Testis (tissue), 2 donors: ENCODE measurements at regions not wholly inside any gene's neighbourhood (a gene's known extent, or its start where the extent isn't known, plus 50 kb on each side); places are given as distances from the start of the nearest gene placed in this dataset.

Experiments
- DNase-seq: peaks from one replicate; pipeline ENCODE4 v3.0.0-alpha.2; 2019
- H3K27ac ChIP-seq, 2 donors: fragments of 200-600 bp; sonication (generic); one replicate each; pipeline ENCODE4 v1.5.1; 2019
- H3K27me3 ChIP-seq: fragments of 200-600 bp; sonication (generic); one replicate; pipeline ENCODE4 v1.5.1; 2019
- H3K36me3 ChIP-seq: fragments of 200-600 bp; sonication (generic); one replicate; pipeline ENCODE4 v1.5.1; 2017; ENCODE audit warnings: low read depth; ENCODE audit errors: missing control alignments
- H3K4me1 ChIP-seq: fragments of 200-600 bp; sonication (generic); one replicate; pipeline ENCODE4 v1.5.1; 2019
- H3K4me3 ChIP-seq, 2 donors: fragments of 200-600 bp; sonication (generic); one replicate each; pipeline ENCODE4 v1.5.1; 2017 to 2019
- H3K9me3 ChIP-seq: fragments of 200-600 bp; sonication (generic); one replicate; pipeline ENCODE4 v1.5.1; 2017
- CTCF ChIP-seq, 3 experiments: fragments of 450-650 bp in 2 of 3; fragments of 200-600 bp in 1 of 3; sonication (generic) in 1 of 3; IDR thresholded peaks; one replicate each; pipeline ENCODE4 v1.5.1; 2016 to 2019; ENCODE audit warnings: antibody characterized with exemption in 3 of 3, mild to moderate bottlenecking in 2 of 3, moderate library complexity in 1 of 3
- POLR2A ChIP-seq: fragments of 450-650 bp; IDR thresholded peaks from one replicate; pipeline ENCODE4 v1.6.1; 2017; ENCODE audit warnings: antibody characterized with exemption, mild to moderate bottlenecking, moderate library complexity
- WGBS, 2 donors: methylation state at CpG; one replicate each; pipeline ENCODE4 v1.1.5; 2018; 5-methylcytosine and 5-hydroxymethylcytosine counted together
- intact Hi-C: fragments of 100-400 bp; cut with DNase I; formaldehyde crosslinking; loops from one replicate; pipeline ENCODE4 v1.15.1; 2023; ENCODE audit warnings: low total_unique reads

DNA sequence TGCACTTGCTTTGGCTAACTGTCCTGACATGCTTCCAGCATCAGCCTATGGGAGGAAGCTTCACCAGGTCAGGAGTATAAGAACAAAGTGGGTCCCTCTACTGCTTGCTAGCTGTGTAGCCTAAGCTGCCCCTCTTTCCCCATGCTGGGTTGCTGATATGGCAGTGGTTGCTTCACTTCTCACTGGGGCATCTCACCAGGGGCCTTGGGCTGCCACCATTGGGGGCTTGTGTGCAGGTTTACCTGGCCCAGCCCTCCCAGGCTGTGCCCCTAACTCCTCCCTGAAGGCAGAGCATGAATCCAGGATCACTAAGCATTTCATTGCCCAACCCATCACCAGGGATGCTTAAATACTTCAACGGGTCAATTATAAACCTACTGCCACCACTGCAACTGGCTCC, 817.1 kb upstream of the TMEFF2 start:
- DNase-seq = no peak
- Histone ChIP-seq H3K4me1 (no peaks in the 10 kb centered on the region), H3K36me3 (no peaks in the 10 kb centered on the region), H3K4me3 (no peak overlapping the region), H3K27ac (no peak overlapping the region), H3K9me3 (no peaks in the 10 kb centered on the region), H3K27me3 (no peaks in the 10 kb centered on the region)
- intact Hi-C loops = no loop called here
- WGBS, 2 donors = 100% methylated on average over 1 of the region's 1 CpG
- TF ChIP-seq POLR2A (no peak), CTCF (IDR thresholded peaks at IDR 0.05) (no peak)

GRCh38 chr2:192993059-192993458, 798.3 kb upstream of the TMEFF2 start:
- Histone ChIP-seq H3K36me3 (no peaks in the 10 kb centered on the region), H3K9me3 (no peaks in the 10 kb centered on the region), H3K4me1 (no peaks in the 10 kb centered on the region), H3K27me3 (no peaks in the 10 kb centered on the region), H3K27ac (no peak overlapping the region), H3K4me3 (no peak overlapping the region)
- intact Hi-C loops = no loop called here
- DNase-seq = no peak
- TF ChIP-seq POLR2A = no peak
- TF ChIP-seq CTCF (IDR thresholded peaks at IDR 0.05) = no peak
- WGBS, 2 donors = 84 to 85% methylated on average over 4 of the region's 4 CpGs

DNA sequence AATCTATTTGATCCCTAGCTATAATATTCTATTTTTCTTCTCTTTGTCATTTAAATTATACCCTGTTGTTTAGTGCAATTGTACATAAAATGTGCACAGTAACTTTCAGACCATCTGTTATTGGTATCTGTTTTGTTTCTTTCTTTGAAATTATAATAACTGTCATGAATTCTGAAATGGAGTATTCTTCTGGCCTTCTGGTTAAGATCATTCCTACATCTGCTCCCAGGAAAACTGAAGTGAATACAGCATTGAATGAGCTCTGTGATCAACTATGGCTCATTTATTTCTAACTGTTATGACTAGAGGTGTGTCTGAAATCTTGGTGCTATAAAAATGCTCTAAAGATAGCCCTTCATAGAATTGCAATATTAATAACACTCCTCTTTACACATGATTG, 788.4 kb upstream of the TMEFF2 start:
- no peaks in the 10 kb centered on the region for H3K9me3 ChIP-seq
- TF ChIP-seq POLR2A = no peak
- intact Hi-C loops = no loop called here
- H3K27me3 ChIP-seq = no peaks in the 10 kb centered on the region
- DNase-seq = no peak
- no peaks in the 10 kb centered on the region for H3K4me1 ChIP-seq
- no peaks in the 10 kb centered on the region for H3K36me3 ChIP-seq
- no peak overlapping the region for H3K27ac ChIP-seq
- H3K4me3 ChIP-seq = no peak overlapping the region

- DNase-seq = no peak
- TF ChIP-seq CTCF (IDR thresholded peaks at IDR 0.05) (no peak), POLR2A (no peak)
- Histone ChIP-seq H3K27me3 (no peaks in the 10 kb centered on the region), H3K4me3 (no peak overlapping the region), H3K9me3 (no peaks in the 10 kb centered on the region), H3K27ac (no peak overlapping the region), H3K36me3 (no peaks in the 10 kb centered on the region), H3K4me1 (no peaks in the 10 kb centered on the region)
- WGBS, 2 donors = 46 to 58% methylated on average over 3 of the region's 3 CpGs
- intact Hi-C loops = no loop called here
These were observed 783.7 kb upstream of the TMEFF2 start for GRCh38 chr2:192978395-192978794.

DNA sequence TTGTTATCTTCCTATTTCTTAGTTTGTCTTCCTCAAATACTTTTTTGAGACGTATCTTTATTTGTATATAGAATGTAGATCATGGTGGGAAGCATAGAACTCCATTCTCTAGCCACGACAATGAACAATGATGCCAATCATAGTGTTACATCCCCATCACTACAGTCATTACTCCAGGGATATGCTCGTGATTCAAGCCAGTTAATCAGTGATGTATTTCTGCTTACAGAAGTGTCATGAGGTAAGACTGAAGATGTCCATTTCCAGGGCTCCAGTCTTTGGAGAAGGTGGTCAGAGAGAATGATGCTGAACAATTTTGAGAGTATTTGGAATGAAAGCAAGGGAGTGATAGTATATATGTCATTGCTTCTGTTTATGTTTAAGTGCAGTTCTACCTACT, 777.2 kb upstream of the TMEFF2 start:
- TF ChIP-seq CTCF (IDR thresholded peaks at IDR 0.05) (no peak), POLR2A (no peak)
- Histone ChIP-seq H3K36me3 (no peaks in the 10 kb centered on the region), H3K27ac (no peak overlapping the region), H3K27me3 (no peaks in the 10 kb centered on the region), H3K4me3 (no peak overlapping the region), H3K4me1 (no peaks in the 10 kb centered on the region), H3K9me3 (no peaks in the 10 kb centered on the region)
- no peak for DNase-seq
- WGBS, 2 donors = 65 to 68% methylated on average over 3 of the region's 3 CpGs
- intact Hi-C loops = no loop called here
